ENCODE measurements at regions not wholly inside any gene's neighbourhood (a gene's known extent, or its start where the extent isn't known, plus 50 kb on each side); places are given as distances from the start of the nearest gene placed in this dataset.

- no peak for DNase-seq
These were observed 185.0 kb downstream of the RFC3 start for GRCh38 chr13:34002924-34003323.

GRCh38 chr13:34003656-34004055 lies 185.7 kb downstream of the RFC3 start:
- no peak for DNase-seq

- no peak for DNase-seq
These were observed 186.7 kb downstream of the RFC3 start for GRCh38 chr13:34004676-34005075.

- DNase-seq = no peak
These were observed 188.1 kb downstream of the RFC3 start for GRCh38 chr13:34006011-34006410.

GRCh38 chr13:34011552-34012085 lies 193.7 kb downstream of the RFC3 start:
- DNase-seq = no peak

GRCh38 chr13:34012382-34012781 lies 194.4 kb downstream of the RFC3 start:
- DNase-seq = no peak

GRCh38 chr13:34013061-34013460 lies 195.1 kb downstream of the RFC3 start:
- no peak for DNase-seq

GRCh38 chr13:34017231-34017630 lies 199.3 kb downstream of the RFC3 start:
- DNase-seq = no peak

- DNase-seq = no peak
These were observed 201.9 kb downstream of the RFC3 start for GRCh38 chr13:34019870-34020269.

GRCh38 chr13:34020388-34020787 lies 202.4 kb downstream of the RFC3 start:
- DNase-seq = no peak

- no peak for DNase-seq
These were observed 203.7 kb downstream of the RFC3 start for GRCh38 chr13:34021619-34022018.

- DNase-seq = no peak
These were observed 207.8 kb downstream of the RFC3 start for GRCh38 chr13:34025746-34026145.

- DNase-seq = no peak
These were observed 208.4 kb downstream of the RFC3 start for GRCh38 chr13:34026308-34026707.

GRCh38 chr13:34028496-34029442 lies 210.8 kb downstream of the RFC3 start:
- no peak for DNase-seq

- no peak for DNase-seq
These were observed 212.8 kb downstream of the RFC3 start for GRCh38 chr13:34030782-34031181.

- DNase-seq = no peak
These were observed 213.7 kb downstream of the RFC3 start for GRCh38 chr13:34031610-34032009.

GRCh38 chr13:34034411-34034810 lies 216.5 kb downstream of the RFC3 start:
- DNase-seq = no peak

GRCh38 chr13:34035178-34035577 lies 217.2 kb downstream of the RFC3 start:
- no peak for DNase-seq

- no peak for DNase-seq
These were observed 217.9 kb downstream of the RFC3 start for GRCh38 chr13:34035676-34036325.

GRCh38 chr13:34037636-34038540 lies 219.9 kb downstream of the RFC3 start:
- no peak for DNase-seq

- no peak for DNase-seq
These were observed 220.7 kb downstream of the RFC3 start for GRCh38 chr13:34038541-34039068.

- DNase-seq = no peak
These were observed 221.7 kb downstream of the RFC3 start for GRCh38 chr13:34039678-34040077.

All from muscle of arm (tissue), 1 donor.